ENCODE measurements at regions not wholly inside any gene's neighbourhood (a gene's known extent, or its start where the extent isn't known, plus 50 kb on each side); places are given as distances from the start of the nearest gene placed in this dataset.

- no peak for DNase-seq (ENCODE audit: low read depth, low spot score)
- Histone ChIP-seq H3K9me3 (ENCODE audit: control insufficient read depth, insufficient read depth, low read length) (no peaks in the 10 kb centered on the region), H3K27ac (ENCODE audit: low read depth, low read length) (no peak overlapping the region), H3K27me3 (ENCODE audit: control insufficient read depth, insufficient read depth, low read length) (no peaks in the 10 kb centered on the region), H3K4me3 (ENCODE audit: low read depth, low read length) (no peak overlapping the region)
- TF ChIP-seq CTCF (IDR thresholded peaks at IDR 0.05; ENCODE audit: low read depth, low read length): no peak
- ChIA-PET CTCF (no interaction called here), POLR2A (no interaction called here)
Measured at GRCh38 chr13:39820606-39821005, 165.1 kb downstream of the COG6 start.

GRCh38 chr13:39821977-39822376, 166.5 kb downstream of the COG6 start:
- ChIA-PET POLR2A (no interaction called here), CTCF (no interaction called here)
- H3K4me3 ChIP-seq (ENCODE audit: low read depth, low read length): no peak overlapping the region
- no peak overlapping the region for H3K27ac ChIP-seq (ENCODE audit: low read depth, low read length)
- H3K27me3 ChIP-seq (ENCODE audit: control insufficient read depth, insufficient read depth, low read length): no peaks in the 10 kb centered on the region
- DNase-seq (ENCODE audit: low read depth, low spot score): no peak
- TF ChIP-seq CTCF (IDR thresholded peaks at IDR 0.05; ENCODE audit: low read depth, low read length): no peak
- H3K9me3 ChIP-seq (ENCODE audit: control insufficient read depth, insufficient read depth, low read length): no peaks in the 10 kb centered on the region

GRCh38 chr13:39822437-39822836, 167.0 kb downstream of the COG6 start:
- CTCF ChIA-PET: no interaction called here
- TF ChIP-seq CTCF (IDR thresholded peaks at IDR 0.05; ENCODE audit: low read depth, low read length): no peak
- H3K27ac ChIP-seq (ENCODE audit: low read depth, low read length): no peak overlapping the region
- H3K9me3 ChIP-seq (ENCODE audit: control insufficient read depth, insufficient read depth, low read length): no peaks in the 10 kb centered on the region
- H3K4me3 ChIP-seq (ENCODE audit: low read depth, low read length): no peak overlapping the region
- no peaks in the 10 kb centered on the region for H3K27me3 ChIP-seq (ENCODE audit: control insufficient read depth, insufficient read depth, low read length)
- POLR2A ChIA-PET: no interaction called here
- DNase-seq (ENCODE audit: low read depth, low spot score): no peak

GRCh38 chr13:39823063-39823713, 167.7 kb downstream of the COG6 start:
- ChIA-PET CTCF (no interaction called here), POLR2A (no interaction called here)
- TF ChIP-seq CTCF (IDR thresholded peaks at IDR 0.05; ENCODE audit: low read depth, low read length): no peak
- Histone ChIP-seq H3K4me3 (ENCODE audit: low read depth, low read length) (no peak overlapping the region), H3K27ac (ENCODE audit: low read depth, low read length) (no peak overlapping the region), H3K27me3 (ENCODE audit: control insufficient read depth, insufficient read depth, low read length) (no peaks in the 10 kb centered on the region), H3K9me3 (ENCODE audit: control insufficient read depth, insufficient read depth, low read length) (no peaks in the 10 kb centered on the region)
- DNase-seq (ENCODE audit: low read depth, low spot score): no peak

- H3K4me3 ChIP-seq (ENCODE audit: low read depth, low read length): no peak overlapping the region
- H3K27ac ChIP-seq (ENCODE audit: low read depth, low read length): no peak overlapping the region
- H3K9me3 ChIP-seq (ENCODE audit: control insufficient read depth, insufficient read depth, low read length): no peaks in the 10 kb centered on the region
- ChIA-PET CTCF (no interaction called here), POLR2A (no interaction called here)
- no peaks in the 10 kb centered on the region for H3K27me3 ChIP-seq (ENCODE audit: control insufficient read depth, insufficient read depth, low read length)
- no peak for DNase-seq (ENCODE audit: low read depth, low spot score)
- TF ChIP-seq CTCF (IDR thresholded peaks at IDR 0.05; ENCODE audit: low read depth, low read length): no peak
Measured at GRCh38 chr13:39825886-39826285, 170.4 kb downstream of the COG6 start.

All from AG04450 (cell line).